ENCODE measurements at regions not wholly inside any gene's neighbourhood (a gene's known extent, or its start where the extent isn't known, plus 50 kb on each side); places are given as distances from the start of the nearest gene placed in this dataset.
"Not testable (repeated sequence)": the region's sequence is repeated elsewhere in the genome, so short reads cannot be mapped to it uniquely, and the experiment has no call there.

DNA sequence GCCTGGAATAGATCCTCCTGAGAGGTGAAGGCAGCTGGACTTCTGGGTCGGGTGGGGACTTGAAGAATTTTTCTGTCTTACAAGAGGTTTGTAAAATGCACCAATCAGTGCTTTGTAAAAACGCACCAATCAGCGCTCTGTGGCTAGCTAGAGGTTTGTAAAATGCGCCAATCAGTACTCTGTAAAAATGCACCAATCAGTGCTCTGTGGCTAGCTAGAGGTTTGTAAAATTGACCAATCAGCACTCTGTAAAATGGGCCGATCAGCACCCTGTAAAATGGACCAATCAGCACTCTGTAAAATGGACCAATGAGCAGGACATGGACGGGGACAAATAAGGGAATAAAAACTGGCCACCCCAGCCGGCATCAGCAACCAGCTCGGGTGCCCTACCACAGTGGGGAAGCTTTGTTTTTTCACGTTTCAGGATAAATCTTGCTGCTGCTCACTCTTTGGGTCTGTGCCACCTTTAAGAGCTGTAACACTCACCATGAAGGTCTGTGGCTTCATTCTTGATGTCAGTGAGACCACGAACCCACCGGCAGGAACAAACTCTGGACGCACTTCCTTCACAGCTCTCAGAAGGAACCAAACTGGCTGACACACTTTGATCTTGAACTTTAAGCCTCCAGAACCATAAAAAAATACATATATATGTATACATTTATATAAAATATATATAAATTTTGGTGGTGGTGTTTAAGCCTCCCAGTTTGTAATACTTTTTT, 197.8 kb upstream of the SLCO3A1 start:
- in situ Hi-C loops (cut with HindIII; ENCODE audit: low pct_unique_long_range_greater_than_20kb, low sequenced_read_pairs); DNase-seq (ENCODE audit: low read depth, low spot score): not testable (repeated sequence)

DNA sequence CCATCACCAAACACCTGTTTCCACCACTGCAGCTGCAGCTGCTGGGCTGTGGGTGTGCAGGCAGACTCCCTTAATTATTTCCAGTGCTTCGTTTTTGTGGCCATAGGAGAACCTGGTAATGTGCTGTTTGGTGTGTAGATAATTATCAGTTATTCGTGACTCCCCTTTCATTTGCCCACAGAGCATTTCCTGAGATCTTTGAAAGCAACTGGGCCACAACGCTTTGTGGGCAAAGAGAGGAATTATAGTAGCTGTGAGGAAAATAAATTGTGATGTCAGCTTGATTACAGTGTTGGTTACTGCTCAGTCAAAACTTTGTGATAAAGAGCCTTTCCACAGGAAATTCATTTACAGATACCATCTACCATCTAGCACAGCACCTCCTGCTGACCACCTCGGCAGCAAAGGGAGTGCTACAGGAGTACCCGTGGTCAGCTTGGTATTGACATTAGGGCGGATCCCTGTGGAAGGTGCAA, 193.3 kb upstream of the SLCO3A1 start:
- DNase-seq (ENCODE audit: low read depth, low spot score), result peak; percentile 35

DNA sequence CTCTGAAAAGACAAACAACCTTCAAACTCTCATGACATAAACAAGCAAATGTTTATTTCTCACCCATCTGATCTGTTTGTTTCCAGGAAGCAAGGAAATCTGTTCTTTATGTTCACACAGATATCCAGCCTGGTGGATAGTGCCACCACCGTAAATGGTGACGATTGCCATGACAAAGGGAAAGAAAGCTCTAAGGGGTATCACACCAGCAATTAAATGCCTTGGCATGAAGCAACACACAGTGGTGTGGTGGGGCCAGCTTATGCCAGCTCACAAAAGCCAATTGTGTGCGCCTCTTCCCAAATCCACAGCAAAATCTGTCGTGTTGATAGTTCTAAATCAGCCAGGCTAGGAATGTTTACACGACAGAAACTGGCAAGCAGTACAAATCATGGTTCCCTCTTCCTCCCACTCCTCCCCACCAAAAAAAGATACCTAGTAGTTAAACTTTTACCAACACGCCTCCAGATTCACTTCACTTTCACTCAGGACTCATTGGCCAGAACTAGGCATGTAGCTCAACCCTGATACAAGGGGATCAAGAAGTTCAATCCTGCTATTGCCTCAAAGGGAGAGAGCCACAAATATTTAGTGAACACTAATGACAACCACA, 189.2 kb upstream of the SLCO3A1 start:
- in situ Hi-C loops (cut with HindIII; ENCODE audit: low pct_unique_long_range_greater_than_20kb, low sequenced_read_pairs), result no loop called here
- DNase-seq (ENCODE audit: low read depth, low spot score), result no peak

More for the DNA sequence above, 193.3 kb upstream of the SLCO3A1 start:
- in situ Hi-C loops (cut with HindIII; ENCODE audit: low pct_unique_long_range_greater_than_20kb, low sequenced_read_pairs), result no loop called here

DNA sequence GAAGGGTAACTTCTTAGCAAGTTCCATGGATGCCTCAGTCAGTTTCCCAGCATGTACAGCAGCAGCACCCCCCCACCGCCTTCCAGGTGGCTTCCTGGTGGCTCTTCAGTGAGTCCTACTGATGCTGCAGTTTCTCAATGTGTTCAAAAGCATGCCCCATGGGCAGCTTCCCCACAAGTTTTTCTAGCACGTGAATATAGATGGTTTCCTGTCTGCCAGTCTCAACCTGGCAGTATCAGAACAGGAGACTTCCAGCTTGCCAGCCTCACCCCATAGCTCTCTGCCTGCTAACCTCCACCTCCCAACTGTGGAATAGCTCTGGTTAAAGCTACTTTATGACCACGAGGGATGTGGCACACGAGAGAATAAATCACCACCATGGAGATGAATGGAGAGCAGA, 188.3 kb upstream of the SLCO3A1 start:
- no peak for DNase-seq (ENCODE audit: low read depth, low spot score)
- in situ Hi-C loops (cut with HindIII; ENCODE audit: low pct_unique_long_range_greater_than_20kb, low sequenced_read_pairs), result no loop called here

DNA sequence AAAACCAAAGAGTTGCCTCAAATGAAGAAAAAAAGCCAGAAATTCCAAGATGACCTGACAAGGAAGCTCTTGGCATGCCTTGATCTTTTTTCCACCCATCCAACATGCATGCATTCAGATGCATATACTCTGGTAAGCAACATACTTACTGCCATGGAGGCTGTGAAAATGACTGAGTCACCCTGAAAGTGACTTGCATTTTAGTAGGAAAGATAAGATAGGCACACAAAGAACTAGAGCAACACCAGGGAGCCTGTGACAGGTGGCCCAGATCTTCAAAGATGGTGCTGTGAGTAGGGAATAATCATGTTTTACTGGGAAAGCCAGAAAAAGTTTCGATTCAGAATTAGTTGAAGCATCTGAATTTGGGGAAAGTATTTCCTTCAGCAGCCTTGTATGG, 185.1 kb upstream of the SLCO3A1 start:
- DNase-seq (ENCODE audit: low read depth, low spot score), result no peak
- in situ Hi-C loops (cut with HindIII; ENCODE audit: low pct_unique_long_range_greater_than_20kb, low sequenced_read_pairs), result no loop called here

DNA sequence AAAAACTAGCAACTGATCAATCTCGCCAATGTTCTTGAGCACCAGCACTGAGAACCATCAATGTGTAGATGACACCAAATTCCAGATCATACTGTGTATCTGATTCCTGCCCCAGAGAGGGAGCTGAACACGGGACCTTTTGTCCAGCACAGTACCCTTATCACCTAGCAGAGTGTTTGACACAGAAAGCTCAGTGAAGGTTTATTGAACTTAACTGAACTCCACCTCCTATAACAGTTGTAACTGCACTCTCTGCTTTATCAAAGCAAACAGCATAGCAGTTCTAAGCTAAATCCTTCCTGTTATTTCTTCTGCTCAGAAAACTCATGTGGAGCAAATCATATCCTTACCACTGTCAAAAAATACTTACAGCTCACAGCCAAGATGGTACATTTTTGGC, 183.4 kb upstream of the SLCO3A1 start:
- no peak for DNase-seq (ENCODE audit: low read depth, low spot score)
- in situ Hi-C loops (cut with HindIII; ENCODE audit: low pct_unique_long_range_greater_than_20kb, low sequenced_read_pairs), result no loop called here

DNA sequence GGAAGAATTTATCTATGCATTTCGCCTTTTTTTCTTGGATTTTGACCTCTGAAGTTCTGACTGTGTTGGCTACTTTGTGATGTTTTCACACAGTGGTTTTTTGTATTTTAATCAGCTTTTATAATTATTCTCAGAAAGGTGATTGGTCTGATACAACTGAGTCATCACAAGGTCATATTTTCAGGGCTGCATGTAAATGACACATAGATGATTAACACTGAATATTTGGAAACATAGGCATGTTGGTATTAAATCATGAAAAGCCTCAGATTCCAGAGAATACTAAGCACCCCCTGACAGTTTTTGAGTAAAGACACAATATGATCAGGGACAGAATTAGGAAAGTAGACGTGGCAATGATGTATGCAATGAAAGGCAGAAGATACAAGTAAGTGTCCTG, 175.5 kb upstream of the SLCO3A1 start:
- DNase-seq (ENCODE audit: low read depth, low spot score), result no peak
- in situ Hi-C loops (cut with HindIII; ENCODE audit: low pct_unique_long_range_greater_than_20kb, low sequenced_read_pairs), result no loop called here

DNA sequence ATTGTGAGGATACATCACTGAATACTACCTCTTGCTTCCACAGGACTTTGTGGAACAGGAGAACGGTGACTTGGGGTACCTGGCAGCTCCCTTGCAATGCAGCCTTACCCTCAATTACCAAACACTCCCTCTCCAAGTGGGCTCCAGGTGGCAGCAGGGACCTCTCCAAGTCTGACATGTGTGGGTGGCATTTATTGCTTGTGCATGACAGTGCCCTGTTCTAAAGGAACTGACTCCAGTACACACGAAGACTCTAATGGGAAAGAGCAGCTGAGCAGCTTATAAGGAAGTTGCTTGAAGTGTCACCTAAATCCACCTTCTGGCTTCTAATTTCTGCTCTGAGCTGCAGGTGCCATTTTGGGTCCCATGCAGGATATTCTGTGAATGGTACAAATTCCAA, 174.1 kb upstream of the SLCO3A1 start:
- peak; percentile 25 for DNase-seq (ENCODE audit: low read depth, low spot score)
- in situ Hi-C loops (cut with HindIII; ENCODE audit: low pct_unique_long_range_greater_than_20kb, low sequenced_read_pairs), result no loop called here

DNA sequence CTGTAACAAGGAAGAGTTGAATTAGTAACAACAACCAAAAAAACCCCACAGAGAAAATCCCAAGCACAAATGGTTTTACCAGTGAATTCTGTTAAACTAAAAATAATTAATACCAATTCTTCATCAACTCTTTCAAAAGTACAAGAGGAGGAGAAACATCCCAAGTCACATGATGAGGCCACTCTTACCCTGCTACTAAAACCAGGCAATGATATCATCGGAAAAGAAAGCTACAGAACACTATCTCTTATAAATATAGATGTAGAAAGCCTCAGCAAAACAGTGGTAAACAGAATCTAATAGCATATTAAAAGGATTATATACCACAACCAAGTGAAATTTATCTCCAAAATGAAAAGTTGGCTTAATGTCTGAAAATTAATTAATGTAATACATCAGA, 168.1 kb upstream of the SLCO3A1 start:
- no peak for DNase-seq (ENCODE audit: low read depth, low spot score)
- in situ Hi-C loops (cut with HindIII; ENCODE audit: low pct_unique_long_range_greater_than_20kb, low sequenced_read_pairs), result no loop called here

DNA sequence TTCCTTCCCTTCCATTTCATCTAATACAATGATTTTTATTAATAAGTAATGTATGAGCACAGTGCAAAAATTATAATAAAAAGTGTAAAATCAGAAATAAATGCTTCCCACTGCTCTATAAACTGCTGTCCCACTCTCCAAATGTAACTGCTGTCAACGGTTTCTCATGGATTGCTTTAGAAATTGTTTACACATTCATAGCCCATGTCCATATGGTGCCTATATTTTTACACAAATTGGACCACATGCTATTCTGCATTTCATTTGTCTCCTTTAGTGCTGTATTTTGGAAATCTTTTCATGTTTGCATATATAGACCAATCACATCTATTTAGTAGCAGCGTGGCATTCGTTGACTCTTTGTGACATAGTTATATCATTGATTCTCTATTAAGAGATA, 164.7 kb upstream of the SLCO3A1 start:
- in situ Hi-C loops (cut with HindIII; ENCODE audit: low pct_unique_long_range_greater_than_20kb, low sequenced_read_pairs), result no loop called here
- DNase-seq (ENCODE audit: low read depth, low spot score), result no peak

DNA sequence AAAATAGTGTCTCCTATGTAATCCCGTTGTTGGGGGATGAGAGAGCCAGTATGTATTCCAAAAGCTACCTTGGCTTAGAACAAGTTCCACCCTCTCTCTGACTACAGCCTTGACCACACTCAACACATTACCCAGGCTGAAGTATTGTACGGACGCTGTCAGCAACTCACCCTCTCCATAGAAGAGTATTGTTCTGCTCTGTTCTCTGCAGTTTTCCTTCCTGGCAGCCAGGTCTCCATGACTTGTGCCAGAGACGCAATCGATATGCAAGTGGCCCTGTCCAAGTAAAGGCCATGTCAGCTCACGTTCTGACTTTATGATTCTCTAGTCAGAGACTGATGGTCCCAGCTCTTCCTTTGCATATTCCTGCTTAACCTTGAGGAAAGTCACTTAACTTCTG, 164.1 kb upstream of the SLCO3A1 start:
- peak; percentile 84 for DNase-seq (ENCODE audit: low read depth, low spot score)
- in situ Hi-C loops (cut with HindIII; ENCODE audit: low pct_unique_long_range_greater_than_20kb, low sequenced_read_pairs), result no loop called here

DNA sequence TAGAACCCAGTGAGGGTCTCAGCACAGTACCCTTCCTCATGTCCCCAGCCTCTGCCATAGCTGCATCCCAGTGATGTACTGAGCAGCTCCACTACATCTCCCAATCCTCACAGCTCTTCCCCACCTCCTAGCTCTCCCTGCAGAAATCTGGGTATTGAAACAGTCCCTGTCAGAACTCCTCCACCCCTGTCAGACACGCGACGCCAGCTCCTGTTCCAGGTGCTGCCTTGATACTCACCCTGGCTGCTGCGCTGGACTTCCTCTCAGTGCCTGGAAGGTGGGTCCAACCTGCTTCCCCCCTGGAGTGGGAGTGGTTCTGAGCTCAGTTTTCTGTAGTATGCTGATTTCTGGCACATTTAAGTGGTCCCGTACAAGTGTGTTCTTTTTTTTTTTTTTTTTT, 160.9 kb upstream of the SLCO3A1 start:
- in situ Hi-C loops (cut with HindIII; ENCODE audit: low pct_unique_long_range_greater_than_20kb, low sequenced_read_pairs), result no loop called here

DNA sequence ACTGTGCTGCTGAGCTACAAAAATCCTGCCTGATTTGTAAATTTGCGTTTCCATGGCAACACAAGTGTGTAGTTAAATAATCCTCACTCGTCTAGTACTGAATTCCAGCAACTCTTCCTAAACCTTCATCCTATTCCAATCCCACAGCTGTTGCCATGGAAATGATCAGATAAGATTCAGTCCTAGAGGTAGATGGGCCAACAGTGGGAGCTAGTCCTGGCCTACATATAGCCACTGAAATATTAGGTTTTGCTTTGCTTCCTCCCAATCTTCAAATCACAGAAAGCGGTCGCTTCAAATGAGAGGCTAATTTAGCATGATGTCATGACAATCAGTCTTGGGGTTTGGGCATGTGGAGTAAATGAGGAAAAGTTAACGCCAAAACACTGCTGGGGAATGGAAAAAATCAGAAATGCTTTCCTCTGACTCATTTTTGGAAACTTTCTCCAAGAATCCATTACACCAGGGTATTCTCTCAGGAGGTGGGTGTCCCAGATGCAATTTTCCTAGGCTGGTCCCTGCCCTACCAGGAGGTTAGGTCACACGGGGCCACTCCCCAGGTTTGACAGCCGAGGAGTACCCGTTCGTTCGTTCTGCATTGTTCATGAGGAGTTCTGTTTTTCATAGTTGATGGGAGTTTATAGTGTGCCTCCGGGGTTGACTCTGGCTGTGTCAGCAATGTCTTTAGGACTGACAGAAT, 159.2 kb upstream of the SLCO3A1 start:
- DNase-seq (ENCODE audit: low read depth, low spot score), result no peak
- in situ Hi-C loops (cut with HindIII; ENCODE audit: low pct_unique_long_range_greater_than_20kb, low sequenced_read_pairs), result no loop called here

More for the DNA sequence above, 160.9 kb upstream of the SLCO3A1 start:
- no peak for DNase-seq (ENCODE audit: low read depth, low spot score)

DNA sequence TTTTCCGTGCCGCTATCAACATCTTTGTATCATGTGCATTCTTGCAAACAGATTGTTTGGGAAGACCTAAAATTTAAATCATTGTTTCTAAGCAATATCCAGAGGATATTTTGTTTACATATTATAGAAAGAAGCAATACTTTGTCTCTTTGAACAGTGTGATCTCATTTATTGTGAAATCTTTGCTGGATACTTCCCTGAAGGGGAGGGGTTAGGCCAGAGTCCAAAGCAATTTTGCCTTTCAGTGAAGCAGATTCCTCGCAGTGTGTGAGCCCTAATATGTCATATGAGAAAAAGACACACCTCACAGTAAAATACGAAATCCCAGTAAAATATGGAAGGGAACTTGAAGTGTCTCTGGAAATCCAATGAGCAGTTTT, 158.7 kb upstream of the SLCO3A1 start:
- no peak for DNase-seq (ENCODE audit: low read depth, low spot score)
- in situ Hi-C loops (cut with HindIII; ENCODE audit: low pct_unique_long_range_greater_than_20kb, low sequenced_read_pairs), result no loop called here

DNA sequence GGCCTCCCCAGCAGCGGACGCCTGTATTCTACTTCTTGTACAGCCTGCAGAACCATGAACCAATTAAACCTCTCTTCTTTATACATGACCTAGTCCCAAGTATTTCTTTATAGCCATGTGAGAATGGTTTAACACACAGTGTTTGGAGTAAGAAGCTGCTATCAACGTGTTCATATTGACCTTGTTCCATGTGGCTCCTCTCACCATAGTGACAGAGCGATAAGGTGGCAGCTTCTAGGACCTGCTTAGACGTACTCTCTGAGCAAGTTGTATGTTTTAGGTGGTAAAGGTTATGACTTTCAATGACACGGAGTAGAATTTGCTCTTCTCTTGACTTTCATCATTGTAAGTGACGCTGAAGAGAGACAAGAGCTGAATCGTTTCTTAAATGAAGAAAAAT, 157.7 kb upstream of the SLCO3A1 start:
- in situ Hi-C loops (cut with HindIII; ENCODE audit: low pct_unique_long_range_greater_than_20kb, low sequenced_read_pairs), result no loop called here
- no peak for DNase-seq (ENCODE audit: low read depth, low spot score)

DNA sequence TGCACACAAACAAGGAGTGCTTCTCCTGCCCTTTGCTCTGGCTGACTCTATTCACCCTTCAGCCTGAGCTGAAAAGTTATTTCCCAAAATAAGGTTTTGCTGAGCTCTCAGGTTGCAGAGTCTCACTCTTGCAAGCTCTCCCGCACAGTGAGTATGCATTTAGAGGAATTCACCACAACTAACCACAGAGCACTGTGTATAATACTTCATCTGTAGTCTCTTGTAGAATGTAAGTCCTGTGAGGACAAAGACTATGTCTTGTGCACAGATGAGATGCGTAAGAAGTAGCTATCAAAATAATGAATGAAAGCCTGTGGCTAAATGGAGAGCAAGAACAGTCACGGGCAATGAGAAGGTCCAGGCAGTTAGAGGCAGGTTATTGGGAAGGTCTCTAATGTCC, 156.5 kb upstream of the SLCO3A1 start:
- in situ Hi-C loops (cut with HindIII; ENCODE audit: low pct_unique_long_range_greater_than_20kb, low sequenced_read_pairs), result no loop called here
- DNase-seq (ENCODE audit: low read depth, low spot score), result peak; percentile 97

DNA sequence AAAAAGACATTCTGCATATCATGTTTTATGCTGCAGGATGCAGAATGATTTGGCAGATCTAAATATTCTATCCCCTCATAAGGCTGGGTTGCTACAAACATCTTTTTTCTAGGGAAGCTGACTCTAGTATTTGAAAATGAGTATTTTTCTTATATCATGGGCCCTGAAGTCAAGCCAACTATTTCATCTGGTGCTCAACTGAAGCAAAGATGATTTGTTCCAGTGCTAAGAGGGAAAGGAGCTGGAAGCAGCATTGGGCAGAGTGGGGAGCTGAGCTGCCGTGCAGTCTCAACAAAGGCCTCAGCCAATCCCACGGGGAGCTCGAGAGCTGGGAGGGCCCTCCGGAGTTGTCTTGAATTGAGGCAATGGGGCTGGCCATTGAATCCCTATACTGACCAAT, 155.3 kb upstream of the SLCO3A1 start:
- DNase-seq (ENCODE audit: low read depth, low spot score), result no peak
- in situ Hi-C loops (cut with HindIII; ENCODE audit: low pct_unique_long_range_greater_than_20kb, low sequenced_read_pairs), result no loop called here

DNA sequence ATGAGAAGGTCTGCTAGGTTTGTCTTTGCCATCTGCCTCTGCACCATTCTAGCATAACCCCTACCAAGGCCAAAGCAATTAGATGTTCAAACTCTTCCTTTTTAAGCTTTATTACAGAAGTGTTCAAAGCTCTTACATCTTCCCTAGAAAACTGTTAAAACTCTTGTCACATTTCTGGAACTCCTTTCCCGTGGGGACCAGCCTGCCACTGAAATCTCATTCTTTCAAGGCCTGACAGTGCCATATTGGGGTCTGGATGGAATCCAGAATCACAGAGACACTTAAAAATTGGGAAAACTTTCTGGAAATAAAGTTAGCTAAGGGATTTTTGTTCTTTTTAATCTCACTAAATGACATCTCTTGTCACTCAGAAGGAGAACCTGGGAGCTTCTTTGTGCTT, 153.8 kb upstream of the SLCO3A1 start:
- in situ Hi-C loops (cut with HindIII; ENCODE audit: low pct_unique_long_range_greater_than_20kb, low sequenced_read_pairs), result no loop called here
- DNase-seq (ENCODE audit: low read depth, low spot score), result no peak

DNA sequence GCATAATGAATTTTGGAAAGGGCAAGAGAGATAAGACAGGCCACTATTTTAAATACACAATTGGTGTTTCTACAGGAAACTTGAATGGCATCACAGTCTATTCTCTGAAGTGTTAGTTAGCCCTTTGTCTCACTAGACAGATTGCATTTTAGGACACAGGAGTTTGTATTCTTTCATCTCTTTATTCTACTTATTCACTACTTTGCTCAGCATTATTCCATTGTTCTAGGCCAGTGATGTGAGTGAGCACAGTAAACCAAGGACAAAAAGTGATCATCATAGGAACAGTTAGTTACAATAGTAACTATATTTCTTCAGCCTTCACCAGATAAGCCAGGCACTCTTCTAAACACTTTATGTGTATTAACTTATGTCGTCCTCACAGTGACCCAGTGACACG, 150.2 kb upstream of the SLCO3A1 start:
- in situ Hi-C loops (cut with HindIII; ENCODE audit: low pct_unique_long_range_greater_than_20kb, low sequenced_read_pairs), result no loop called here
- DNase-seq (ENCODE audit: low read depth, low spot score), result no peak
